ENCODE measurements at regions not wholly inside any gene's neighbourhood (a gene's known extent, or its start where the extent isn't known, plus 50 kb on each side); places are given as distances from the start of the nearest gene placed in this dataset.
"Not testable (repeated sequence)": the region's sequence is repeated elsewhere in the genome, so short reads cannot be mapped to it uniquely, and the experiment has no call there.

DNA sequence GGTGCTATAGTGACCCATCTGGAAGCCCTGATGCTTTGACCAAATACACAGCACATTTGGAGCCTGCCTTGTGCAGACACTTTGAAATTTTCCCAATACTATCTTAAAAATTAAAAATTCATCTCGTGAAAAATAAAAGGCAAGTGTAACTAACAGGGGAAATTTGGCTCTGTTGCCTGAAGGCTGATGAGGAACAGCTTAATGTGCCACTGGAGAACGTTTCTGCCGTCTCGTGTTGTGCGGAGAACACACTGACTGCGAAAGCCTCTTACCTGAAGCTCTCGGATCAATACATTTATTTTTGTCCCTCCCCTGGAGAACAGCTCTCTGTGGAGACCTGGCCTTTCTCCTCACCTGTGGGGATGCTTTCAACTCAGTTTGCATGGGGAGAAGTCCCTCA is 77.2 kb upstream of the CHST15 start:
- Histone ChIP-seq H3K36me3 (replicated peaks; ENCODE audit: insufficient read depth, low read depth) (no peaks in the 10 kb centered on the region), H3K27me3 (no peaks in the 10 kb centered on the region), H3K79me2 (no peaks in the 10 kb centered on the region), H3K27ac (no peak overlapping the region), H3K4me1 (ENCODE audit: insufficient read depth) (no peaks in the 10 kb centered on the region), H3K4me3 (no peak overlapping the region), H2AFZ (no peak overlapping the region), H4K20me1 (ENCODE audit: insufficient read depth, poor library complexity, severe bottlenecking) (no peaks in the 10 kb centered on the region), H3K9me3 (ENCODE audit: low read depth) (no peaks in the 10 kb centered on the region), H3K9me2 (replicated peaks; ENCODE audit: insufficient read depth) (no peaks in the 10 kb centered on the region), H3K4me2 (no peak overlapping the region)
- 90% methylated on average over 7 of the region's 7 CpGs for WGBS (ENCODE audit: low lambda C conversion rate, missing lambda C conversion rate)
- no peak for TF ChIP-seq EZH2 (IDR thresholded peaks at IDR 0.05; ENCODE audit: borderline replicate concordance)
- DNase-seq (ENCODE audit: low spot score): no peak

DNA sequence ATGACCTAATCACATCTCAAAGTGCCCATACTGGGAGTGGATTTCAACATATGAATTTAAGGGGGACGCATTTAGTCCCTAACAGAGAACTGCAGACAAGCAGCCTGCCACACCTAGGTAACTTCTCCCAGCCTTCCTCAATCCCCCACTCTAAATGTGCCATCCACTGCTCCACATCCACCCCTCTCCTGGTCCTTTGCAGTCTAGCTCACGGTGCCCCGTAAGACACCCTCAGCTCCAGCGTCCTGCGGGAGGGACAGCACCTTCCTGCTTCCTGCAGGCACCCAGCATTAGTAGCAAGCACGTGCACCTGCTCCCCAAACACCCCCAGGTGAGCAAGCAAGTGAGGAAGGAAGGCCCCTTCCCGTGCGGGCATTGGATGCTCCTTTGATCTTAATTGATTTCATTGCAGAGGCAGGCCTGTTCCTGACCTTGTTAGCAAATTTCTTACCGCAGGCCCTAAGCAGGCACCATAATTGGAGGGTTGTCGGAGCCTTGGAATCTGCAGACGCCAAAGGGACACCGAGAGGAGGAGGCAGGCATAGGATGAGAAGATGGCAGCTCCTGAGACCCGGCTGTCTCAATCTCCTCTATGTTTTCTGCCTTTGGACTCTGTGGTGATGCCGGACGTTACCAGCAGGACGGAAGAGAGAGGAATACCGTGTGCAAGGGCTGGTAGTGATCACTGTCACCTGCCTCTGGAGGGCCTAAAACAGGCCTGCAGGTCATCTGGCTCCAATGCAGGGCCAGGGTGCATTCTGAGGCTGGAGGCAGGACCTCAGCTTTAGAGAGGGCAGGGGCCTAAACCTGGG is 75.8 kb upstream of the CHST15 start:
- TF ChIP-seq EZH2 (IDR thresholded peaks at IDR 0.05; ENCODE audit: borderline replicate concordance): no peak
- Histone ChIP-seq H3K9me2 (replicated peaks; ENCODE audit: insufficient read depth) (no peaks in the 10 kb centered on the region), H3K4me3 (no peak overlapping the region), H3K9me3 (ENCODE audit: low read depth) (no peaks in the 10 kb centered on the region), H3K27me3 (no peaks in the 10 kb centered on the region), H3K79me2 (no peaks in the 10 kb centered on the region), H2AFZ (no peak overlapping the region), H3K27ac (no peak overlapping the region), H4K20me1 (ENCODE audit: insufficient read depth, poor library complexity, severe bottlenecking) (no peaks in the 10 kb centered on the region), H3K4me1 (ENCODE audit: insufficient read depth) (no peaks in the 10 kb centered on the region), H3K36me3 (replicated peaks; ENCODE audit: insufficient read depth, low read depth) (no peaks in the 10 kb centered on the region), H3K4me2 (no peak overlapping the region)
- no peak for DNase-seq (ENCODE audit: low spot score)
- WGBS (ENCODE audit: low lambda C conversion rate, missing lambda C conversion rate): 84% methylated on average over 17 of the region's 17 CpGs

DNA sequence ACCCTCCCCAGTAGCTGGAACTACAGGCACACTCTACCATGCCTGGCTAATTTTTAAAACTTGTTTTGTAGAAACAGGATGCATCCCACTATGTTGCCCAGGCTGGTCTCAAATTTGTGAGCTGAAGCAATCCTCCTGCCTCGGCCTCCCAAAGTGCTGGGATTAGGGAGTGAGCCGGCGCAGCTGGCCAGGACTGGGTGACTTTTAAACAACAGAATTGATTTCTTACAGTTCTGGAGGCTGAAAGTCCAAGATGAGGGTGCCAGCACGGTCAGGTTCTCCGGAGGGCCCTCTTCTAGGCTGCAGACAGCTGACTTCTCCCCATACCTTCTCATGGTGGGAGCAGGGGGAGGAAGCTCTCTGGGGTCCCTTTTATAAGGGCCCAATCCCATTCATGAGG is 75.2 kb upstream of the CHST15 start:
- H3K4me3 ChIP-seq: no peak overlapping the region
- H3K9me3 ChIP-seq (ENCODE audit: low read depth): no peaks in the 10 kb centered on the region
- no peaks in the 10 kb centered on the region for H3K36me3 ChIP-seq (replicated peaks; ENCODE audit: insufficient read depth, low read depth)
- H3K27me3 ChIP-seq: no peaks in the 10 kb centered on the region
- no peaks in the 10 kb centered on the region for H4K20me1 ChIP-seq (ENCODE audit: insufficient read depth, poor library complexity, severe bottlenecking)
- H3K9me2 ChIP-seq (replicated peaks; ENCODE audit: insufficient read depth): no peaks in the 10 kb centered on the region
- H3K27ac ChIP-seq: no peak overlapping the region
- no peaks in the 10 kb centered on the region for H3K4me1 ChIP-seq (ENCODE audit: insufficient read depth)
- no peak overlapping the region for H2AFZ ChIP-seq
- WGBS (ENCODE audit: low lambda C conversion rate, missing lambda C conversion rate): 93% methylated on average over 5 of the region's 5 CpGs
- no peak for DNase-seq (ENCODE audit: low spot score)
- H3K79me2 ChIP-seq: no peaks in the 10 kb centered on the region
- no peak overlapping the region for H3K4me2 ChIP-seq
- TF ChIP-seq EZH2 (IDR thresholded peaks at IDR 0.05; ENCODE audit: borderline replicate concordance) (no peak), EZH2phosphoT487 (IDR thresholded peaks at IDR 0.05; ENCODE audit: low read depth, severe bottlenecking, unreplicated experiment) (no peak)
- TF ChIP-seq, protein P1, sequence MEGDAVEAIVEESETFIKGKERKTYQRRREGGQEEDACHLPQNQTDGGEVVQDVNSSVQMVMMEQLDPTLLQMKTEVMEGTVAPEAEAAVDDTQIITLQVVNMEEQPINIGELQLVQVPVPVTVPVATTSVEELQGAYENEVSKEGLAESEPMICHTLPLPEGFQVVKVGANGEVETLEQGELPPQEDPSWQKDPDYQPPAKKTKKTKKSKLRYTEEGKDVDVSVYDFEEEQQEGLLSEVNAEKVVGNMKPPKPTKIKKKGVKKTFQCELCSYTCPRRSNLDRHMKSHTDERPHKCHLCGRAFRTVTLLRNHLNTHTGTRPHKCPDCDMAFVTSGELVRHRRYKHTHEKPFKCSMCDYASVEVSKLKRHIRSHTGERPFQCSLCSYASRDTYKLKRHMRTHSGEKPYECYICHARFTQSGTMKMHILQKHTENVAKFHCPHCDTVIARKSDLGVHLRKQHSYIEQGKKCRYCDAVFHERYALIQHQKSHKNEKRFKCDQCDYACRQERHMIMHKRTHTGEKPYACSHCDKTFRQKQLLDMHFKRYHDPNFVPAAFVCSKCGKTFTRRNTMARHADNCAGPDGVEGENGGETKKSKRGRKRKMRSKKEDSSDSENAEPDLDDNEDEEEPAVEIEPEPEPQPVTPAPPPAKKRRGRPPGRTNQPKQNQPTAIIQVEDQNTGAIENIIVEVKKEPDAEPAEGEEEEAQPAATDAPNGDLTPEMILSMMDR (IDR thresholded peaks at IDR 0.05; ENCODE audit: poor library complexity): no peak

DNA sequence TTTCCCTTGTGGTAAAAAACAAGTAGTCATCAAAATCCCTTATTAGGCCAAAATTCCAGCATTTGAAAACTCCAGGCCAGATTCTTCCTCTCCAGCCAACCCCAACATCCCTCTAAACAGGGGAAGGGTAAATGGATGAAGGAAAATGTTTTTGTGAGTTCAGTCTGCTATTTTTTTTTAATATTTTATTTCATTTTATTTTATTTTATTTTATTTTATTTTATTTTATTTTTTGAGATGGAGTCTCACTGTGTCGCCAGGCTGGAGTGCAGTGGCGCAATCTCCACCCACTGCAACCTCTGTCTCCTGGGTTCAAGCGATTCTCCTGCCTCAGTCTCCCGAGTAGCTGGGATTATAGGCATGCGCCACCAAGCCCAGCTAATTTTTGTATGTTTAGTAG is 74.5 kb upstream of the CHST15 start:
- not testable (repeated sequence) for H3K27ac ChIP-seq; H2AFZ ChIP-seq; H3K4me3 ChIP-seq; H4K20me1 ChIP-seq (ENCODE audit: insufficient read depth, poor library complexity, severe bottlenecking); H3K9me2 ChIP-seq (replicated peaks; ENCODE audit: insufficient read depth); H3K9me3 ChIP-seq (ENCODE audit: low read depth); H3K79me2 ChIP-seq; H3K27me3 ChIP-seq; H3K4me1 ChIP-seq (ENCODE audit: insufficient read depth); H3K4me2 ChIP-seq; DNase-seq (ENCODE audit: low spot score); H3K36me3 ChIP-seq (replicated peaks; ENCODE audit: insufficient read depth, low read depth)
- 93% methylated on average over 5 of the region's 5 CpGs for WGBS (ENCODE audit: low lambda C conversion rate, missing lambda C conversion rate)

DNA sequence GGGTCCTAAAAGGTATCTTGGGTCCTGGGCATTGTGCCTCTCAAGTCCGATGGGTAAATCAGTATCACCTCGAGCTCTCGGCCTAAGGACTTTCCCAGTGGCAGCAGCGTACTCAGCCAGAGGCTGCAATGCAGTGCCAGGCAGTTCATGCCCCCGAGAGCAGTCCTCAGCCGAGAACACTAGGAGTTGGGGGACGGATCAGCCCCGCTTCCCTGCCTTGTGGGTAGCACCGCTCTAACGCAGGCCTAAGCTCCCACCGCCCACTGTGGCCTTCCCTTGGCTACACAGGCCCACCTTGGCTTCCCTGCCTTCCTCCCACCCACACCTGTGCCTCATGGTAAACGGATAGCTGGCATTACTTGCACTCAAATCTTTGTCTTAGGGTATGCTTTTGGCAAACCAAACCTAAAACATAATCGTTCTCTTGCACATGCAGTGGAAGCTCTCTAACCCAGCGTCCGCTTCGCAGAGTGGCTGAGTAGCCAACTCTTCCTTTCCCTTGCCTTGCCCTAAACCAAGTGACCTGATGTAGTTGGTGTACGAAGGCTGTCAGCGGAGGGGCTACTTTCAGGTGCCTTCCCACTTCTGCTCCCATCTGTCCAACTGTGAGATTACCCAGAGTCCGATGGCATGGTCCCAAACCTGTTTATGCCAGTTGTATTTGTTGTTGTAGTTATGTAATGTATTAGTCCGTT is 73.2 kb upstream of the CHST15 start:
- Histone ChIP-seq H3K9me2 (replicated peaks; ENCODE audit: insufficient read depth) (no peaks in the 10 kb centered on the region), H3K27ac (no peak overlapping the region), H3K4me1 (ENCODE audit: insufficient read depth) (no peaks in the 10 kb centered on the region), H2AFZ (no peak overlapping the region), H3K4me3 (no peak overlapping the region), H3K27me3 (no peaks in the 10 kb centered on the region), H3K9me3 (ENCODE audit: low read depth) (no peaks in the 10 kb centered on the region), H4K20me1 (ENCODE audit: insufficient read depth, poor library complexity, severe bottlenecking) (no peaks in the 10 kb centered on the region), H3K79me2 (no peaks in the 10 kb centered on the region), H3K4me2 (no peak overlapping the region), H3K36me3 (replicated peaks; ENCODE audit: insufficient read depth, low read depth) (no peaks in the 10 kb centered on the region)
- WGBS (ENCODE audit: low lambda C conversion rate, missing lambda C conversion rate): 93% methylated on average over 20 of the region's 20 CpGs
- no peak for DNase-seq (ENCODE audit: low spot score)
- TF ChIP-seq EZH2 (IDR thresholded peaks at IDR 0.05; ENCODE audit: borderline replicate concordance) (no peak), EZH2phosphoT487 (IDR thresholded peaks at IDR 0.05; ENCODE audit: low read depth, severe bottlenecking, unreplicated experiment) (no peak)
- TF ChIP-seq, protein P1 (IDR thresholded peaks at IDR 0.05; ENCODE audit: poor library complexity): no peak
